Fibroblast of upper back skin (primary cell): ENCODE measurements at regions not wholly inside any gene's neighbourhood (a gene's known extent, or its start where the extent isn't known, plus 50 kb on each side); places are given as distances from the start of the nearest gene placed in this dataset.

Experiments
- DNase-seq: peaks from one replicate; pipeline ENCODE4 v3.0.0-alpha.2; 2013

DNA sequence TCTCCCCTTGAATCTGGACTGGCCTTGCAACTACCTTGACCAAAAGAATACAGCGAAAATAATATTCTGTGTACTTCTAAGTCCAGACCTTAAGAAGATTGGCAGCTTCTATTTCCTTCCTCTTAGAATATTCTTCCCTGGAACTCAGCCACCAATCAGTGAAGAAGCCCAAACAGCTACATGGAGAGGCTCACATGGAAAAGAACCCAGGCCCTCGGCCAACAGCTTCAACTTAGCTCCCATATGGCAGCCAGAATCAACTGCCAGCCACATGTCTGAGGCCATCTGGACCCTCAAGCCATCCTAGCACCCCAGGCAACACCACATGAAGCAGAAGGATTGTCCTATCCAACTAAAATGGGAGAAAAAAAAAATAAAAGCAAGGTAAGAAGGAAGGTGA lies 178.8 kb downstream of the IBTK start:
- DNase-seq, result no peak

- DNase-seq, result no peak
Measured at GRCh38 chr6:82066991-82067411, 180.5 kb downstream of the IBTK start.

GRCh38 chr6:82066196-82066595 lies 181.3 kb downstream of the IBTK start:
- no peak for DNase-seq

- no peak for DNase-seq
Measured at GRCh38 chr6:82063574-82063973, 184.0 kb downstream of the IBTK start.

- no peak for DNase-seq
Measured at GRCh38 chr6:82062219-82062618, 185.3 kb downstream of the IBTK start.

- peak; percentile 83 for DNase-seq
Measured at GRCh38 chr6:82057846-82058554, 189.5 kb downstream of the IBTK start.

DNA sequence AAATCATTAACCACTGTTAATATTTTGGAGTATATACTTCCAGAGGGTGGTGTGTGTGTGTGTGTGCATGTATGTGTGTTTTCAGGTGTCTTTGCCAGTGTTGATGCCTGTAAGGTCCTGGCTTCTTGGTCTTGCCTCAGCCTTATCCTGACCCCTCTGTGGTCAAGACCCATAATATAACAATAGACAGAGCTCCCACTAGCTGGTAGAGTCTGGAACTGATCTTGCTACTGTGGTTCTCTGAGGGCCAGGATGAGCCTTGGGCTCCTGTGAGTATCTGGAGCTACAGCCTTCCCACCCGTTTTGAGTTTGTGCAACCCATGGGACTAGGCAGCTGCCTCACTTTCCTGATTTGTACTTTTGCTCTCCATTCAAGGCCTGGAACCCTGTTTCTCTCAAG lies 191.0 kb downstream of the IBTK start:
- DNase-seq, result no peak

GRCh38 chr6:82045965-82046756 lies 201.4 kb downstream of the IBTK start:
- peak; percentile 90 for DNase-seq

DNA sequence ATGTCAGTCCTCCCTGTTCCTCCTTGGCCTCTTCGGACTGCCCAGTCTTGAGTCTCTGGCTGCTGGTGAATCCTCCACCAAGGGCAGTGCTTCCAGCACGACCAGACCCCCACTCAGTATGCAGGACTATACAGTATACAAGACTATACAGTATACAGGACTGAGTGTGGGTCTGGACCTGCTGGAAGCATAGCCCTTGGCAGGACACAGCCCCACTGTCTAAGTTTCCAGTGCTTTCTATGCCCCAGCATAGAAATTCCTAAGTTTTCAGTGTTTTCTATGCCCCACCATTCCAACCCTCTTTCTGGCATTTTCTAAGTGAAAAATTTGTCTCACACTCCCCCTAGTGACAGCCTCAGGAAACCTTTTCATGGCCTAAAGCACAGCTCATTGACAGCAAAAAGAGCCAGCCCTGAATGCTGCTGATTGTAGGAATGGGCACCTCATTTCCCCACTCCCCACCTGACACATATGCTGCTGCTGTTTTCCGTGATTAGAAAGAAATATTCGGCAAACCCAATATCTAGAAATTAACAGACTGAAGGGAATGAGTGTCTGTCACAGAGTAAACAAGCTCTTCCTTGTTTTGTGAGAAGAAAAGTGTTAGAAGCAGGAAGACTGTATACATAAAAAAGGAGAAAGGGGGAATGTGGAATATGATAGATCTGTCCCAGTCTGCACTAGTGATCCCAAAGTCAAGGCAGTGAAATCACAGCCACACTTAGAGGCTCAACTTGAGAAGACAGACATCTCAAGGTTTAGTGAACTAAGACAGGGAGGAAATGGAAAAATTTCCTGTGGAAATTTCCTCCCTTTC lies 206.9 kb downstream of the IBTK start:
- peak; percentile 75 for DNase-seq

- DNase-seq, result no peak
Measured at GRCh38 chr6:82038631-82039030, 208.9 kb downstream of the IBTK start.

GRCh38 chr6:82035526-82035925 lies 212.0 kb downstream of the IBTK start:
- DNase-seq, result no peak

GRCh38 chr6:82033631-82034211 lies 213.8 kb downstream of the IBTK start:
- DNase-seq, result peak; percentile 49

DNA sequence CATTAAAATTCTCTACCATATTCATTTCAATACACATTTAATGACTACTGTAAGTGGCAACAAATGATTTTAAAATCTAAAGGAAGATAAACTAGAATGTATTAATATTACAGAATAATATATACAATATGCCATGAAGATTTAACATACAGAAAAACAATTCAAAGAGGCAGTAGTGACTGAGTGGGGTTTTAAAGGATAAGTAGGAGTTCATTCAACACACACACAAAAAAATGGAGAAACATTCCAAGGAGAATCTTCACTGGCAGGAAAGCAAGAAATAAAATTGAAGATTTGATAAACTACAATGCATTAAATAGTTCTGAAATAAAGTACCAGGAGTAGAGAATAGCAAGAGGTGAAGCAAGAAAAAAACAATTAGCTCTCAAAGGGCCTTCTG lies 215.1 kb downstream of the IBTK start:
- DNase-seq, result no peak

GRCh38 chr6:82030761-82031503 lies 216.6 kb downstream of the IBTK start:
- peak; percentile 62 for DNase-seq

DNA sequence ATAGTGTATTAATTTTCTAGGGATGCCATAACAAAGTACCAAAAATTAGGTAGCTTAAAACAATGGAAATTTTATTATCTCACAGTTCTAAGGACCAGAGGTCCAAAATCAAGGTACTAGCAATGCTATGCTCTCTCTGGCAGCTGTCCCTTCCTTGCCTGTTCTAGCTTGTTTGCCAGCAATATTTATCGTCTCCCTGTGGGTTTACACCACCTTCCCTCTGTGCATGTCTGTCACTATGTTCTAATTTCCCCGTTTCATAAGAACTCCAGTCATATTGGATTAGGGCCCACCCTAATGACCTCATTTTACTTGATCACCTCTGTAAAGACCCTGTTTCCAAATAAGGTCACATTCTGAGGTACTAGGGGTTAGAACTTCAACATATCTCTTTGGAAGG lies 217.2 kb downstream of the IBTK start:
- no peak for DNase-seq

GRCh38 chr6:82025271-82025670 lies 222.3 kb downstream of the IBTK start:
- DNase-seq, result peak; percentile 44

DNA sequence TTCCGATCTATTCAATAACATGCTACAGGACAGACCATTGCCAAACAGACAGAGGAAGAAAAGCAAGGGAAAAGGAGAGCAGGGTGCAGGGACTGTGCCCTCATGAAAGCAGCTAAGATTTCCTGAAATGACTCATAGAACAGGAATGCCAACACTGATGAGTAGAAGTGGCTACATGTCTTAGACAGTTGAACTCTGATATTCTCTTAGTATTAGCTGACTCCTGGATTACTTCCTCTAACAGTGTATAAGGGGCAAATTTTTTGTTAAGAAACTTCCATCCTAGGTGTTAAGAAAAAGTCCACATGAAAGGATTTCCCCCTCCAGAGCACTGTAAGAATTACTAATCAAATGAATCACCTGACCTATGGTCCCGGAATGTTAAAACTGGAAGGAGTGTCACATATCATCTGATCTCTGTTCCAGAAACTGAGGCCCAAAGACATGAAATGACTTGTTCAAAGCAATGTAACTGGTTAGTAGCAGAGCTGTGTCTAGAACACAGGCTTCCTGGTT lies 224.9 kb downstream of the IBTK start:
- peak; percentile 85 for DNase-seq

DNA sequence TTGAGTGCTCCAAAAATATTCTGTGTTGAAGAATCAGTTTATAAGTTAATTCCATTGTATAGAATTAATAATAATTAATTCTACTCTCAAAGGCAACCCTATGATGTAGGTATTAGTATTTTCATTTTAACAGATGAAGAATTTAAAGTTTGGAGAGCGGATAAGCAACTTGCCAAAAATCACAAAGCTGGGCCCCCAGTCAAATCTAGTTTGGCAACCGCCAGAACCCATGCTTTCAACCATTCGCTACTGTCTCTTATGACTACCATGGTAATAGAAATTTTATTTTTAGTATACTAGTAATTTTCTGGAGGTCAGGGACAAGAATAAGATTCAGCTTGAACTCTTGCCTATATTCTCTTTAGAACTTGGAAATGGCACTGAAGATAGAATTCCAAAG lies 229.8 kb downstream of the IBTK start:
- no peak for DNase-seq

- DNase-seq, result peak; percentile 77
Measured at GRCh38 chr6:82017288-82017687, 230.3 kb downstream of the IBTK start.

GRCh38 chr6:82015526-82015925 lies 232.0 kb downstream of the IBTK start:
- no peak for DNase-seq

- no peak for DNase-seq
Measured at GRCh38 chr6:82015043-82015442, 232.5 kb downstream of the IBTK start.
